Renal pelvis (tissue), 1 donor: ENCODE measurements at regions not wholly inside any gene's neighbourhood (a gene's known extent, or its start where the extent isn't known, plus 50 kb on each side); places are given as distances from the start of the nearest gene placed in this dataset.
"Not testable (repeated sequence)": the region's sequence is repeated elsewhere in the genome, so short reads cannot be mapped to it uniquely, and the experiment has no call there.

Experiments
- DNase-seq: peaks from one replicate; pipeline ENCODE4 v3.0.0-alpha.2; 2013

DNA sequence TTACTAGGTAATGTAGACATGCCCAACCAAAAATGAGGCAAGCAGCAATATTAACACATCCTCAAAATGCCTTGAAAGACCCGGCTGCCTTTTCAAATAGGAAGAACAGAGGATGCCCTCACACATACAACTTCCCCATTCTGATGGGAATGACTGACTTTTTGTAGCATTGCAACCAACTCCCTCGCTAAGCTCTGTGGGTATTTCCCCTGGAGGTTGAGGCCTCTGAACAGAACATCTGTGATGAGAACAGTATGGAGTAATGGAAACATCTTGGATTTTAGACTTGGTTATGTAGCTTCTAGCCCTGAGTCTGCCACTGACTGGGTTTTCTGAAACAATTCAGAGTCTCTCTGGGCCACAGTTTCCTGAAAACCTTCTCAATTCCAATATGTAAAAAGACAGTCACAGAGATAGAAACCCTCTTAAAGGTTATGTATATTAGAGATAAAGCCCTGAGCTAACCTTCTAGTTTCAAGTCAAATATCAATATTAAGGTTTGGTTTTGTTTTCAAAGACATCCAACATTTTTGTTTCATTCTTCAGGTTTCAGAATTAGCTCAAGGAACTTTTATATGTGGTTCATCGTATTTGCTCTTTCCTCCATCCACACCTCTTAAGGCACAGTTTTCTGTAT lies 311.5 kb downstream of the SETD4 start:
- DNase-seq = no peak

GRCh38 chr21:35743571-35743970 lies 316.8 kb downstream of the SETD4 start:
- no peak for DNase-seq

- no peak for DNase-seq
Observed at GRCh38 chr21:35738347-35738961, 321.9 kb downstream of the SETD4 start.

DNA sequence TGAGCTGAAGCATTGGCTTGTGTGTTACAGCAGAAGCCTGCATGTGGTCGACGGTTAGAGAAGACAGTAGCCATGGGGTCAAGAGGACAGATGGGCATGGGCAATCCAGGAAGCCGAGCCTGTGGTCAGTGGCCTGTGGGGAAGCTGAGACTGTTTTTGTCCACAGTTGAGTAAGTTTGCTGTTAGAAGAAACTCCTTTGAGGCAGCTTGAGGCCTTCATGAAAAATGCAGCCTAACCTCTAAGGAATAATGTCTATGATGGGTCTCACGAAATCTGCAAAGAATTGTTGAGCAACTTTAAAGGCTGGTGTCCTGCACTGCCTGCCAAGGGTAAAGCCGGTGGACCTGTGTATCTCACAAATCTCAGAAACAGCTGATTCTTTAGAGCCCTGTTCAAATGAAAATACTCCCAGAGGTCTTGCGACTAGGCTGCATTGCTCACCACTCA lies 322.4 kb downstream of the SETD4 start:
- DNase-seq = no peak

- DNase-seq = no peak
Observed at GRCh38 chr21:35737449-35737848, 322.9 kb downstream of the SETD4 start.

DNA sequence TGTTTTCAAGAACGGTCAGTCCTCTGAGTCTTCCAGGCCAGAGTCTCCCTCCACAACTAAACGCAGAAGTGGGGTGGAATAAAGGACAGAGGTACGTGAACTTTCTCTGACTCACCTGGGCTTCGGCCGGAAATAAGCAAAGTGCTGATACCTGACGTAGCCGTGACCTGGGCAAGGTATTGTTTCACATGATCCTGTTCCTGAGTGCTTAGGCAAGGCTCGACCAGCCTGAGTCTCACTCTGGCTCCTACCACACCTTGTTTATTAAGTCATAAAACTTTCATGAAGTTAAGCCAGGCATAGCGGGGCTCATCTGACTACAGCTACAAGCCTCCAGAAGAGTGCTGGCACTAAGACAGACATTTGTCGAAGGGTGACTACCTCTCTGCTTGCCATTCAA lies 327.5 kb downstream of the SETD4 start:
- no peak for DNase-seq

DNA sequence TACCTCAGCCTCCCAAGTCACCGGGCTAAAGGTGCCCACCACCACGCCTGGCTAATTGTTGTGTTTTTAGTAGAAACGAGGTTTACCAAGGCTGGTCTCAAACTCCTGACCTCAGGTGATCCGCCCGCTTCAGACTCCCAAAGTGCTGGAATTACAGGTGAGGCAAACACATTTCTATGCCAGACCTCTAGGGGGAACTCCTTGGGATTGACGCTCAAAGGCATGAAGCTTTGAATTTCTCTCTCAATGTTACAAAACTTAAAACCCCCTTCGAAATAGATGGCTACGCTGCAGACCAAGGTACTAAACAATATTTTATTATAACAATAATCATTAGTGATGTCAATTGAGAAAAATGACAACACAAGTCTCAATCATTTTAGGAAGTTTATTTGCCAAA lies 330.0 kb downstream of the SETD4 start:
- no peak for DNase-seq

DNA sequence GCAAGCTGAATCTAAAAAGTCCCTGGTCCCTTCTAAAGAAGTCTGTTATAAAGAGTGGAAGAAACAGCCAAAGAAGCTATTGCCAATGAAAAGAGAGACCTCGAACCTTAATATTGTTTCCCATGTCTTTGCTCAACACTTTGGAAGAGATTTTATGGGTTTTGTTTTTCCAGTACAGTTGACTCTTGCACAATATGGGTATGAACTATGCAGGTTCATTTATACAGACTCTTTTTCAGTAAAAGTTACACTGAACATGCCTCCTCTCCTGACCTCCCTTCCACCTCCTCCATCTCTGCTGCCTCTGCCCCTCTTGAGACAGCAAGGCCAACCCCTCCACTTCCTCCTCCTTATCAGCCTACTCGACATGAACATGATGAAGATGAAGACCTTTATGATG lies 332.5 kb downstream of the SETD4 start:
- DNase-seq = no peak

GRCh38 chr21:35724156-35724555 lies 336.2 kb downstream of the SETD4 start:
- no peak for DNase-seq

- no peak for DNase-seq
Observed at GRCh38 chr21:35721701-35722100, 338.6 kb downstream of the SETD4 start.

- no peak for DNase-seq
Observed at GRCh38 chr21:35720208-35720731, 340.1 kb downstream of the SETD4 start.

DNA sequence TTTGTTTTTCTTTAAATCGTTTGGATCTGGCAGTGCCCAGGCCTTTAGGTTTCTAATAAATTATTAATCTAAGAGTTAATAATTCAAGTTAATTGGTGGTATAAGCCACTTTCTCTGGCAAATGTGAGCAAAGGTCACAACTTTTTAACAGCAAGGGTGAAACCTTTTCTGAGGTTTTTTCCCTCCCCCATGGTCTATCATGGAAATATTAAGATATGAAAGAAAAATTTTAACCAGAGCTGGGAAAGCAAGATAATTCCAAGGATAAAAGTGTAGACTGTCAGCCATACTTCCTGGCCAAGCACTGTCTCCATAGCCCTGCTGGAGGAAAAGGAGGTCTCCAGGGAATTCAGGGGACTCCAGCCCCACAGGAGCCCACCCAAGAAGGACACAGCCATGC lies 341.2 kb downstream of the SETD4 start:
- no peak for DNase-seq

GRCh38 chr21:35716876-35717565 lies 343.3 kb downstream of the SETD4 start:
- DNase-seq = no peak

GRCh38 chr21:35713914-35714313 lies 346.4 kb downstream of the SETD4 start:
- no peak for DNase-seq

GRCh38 chr21:35711661-35712060 lies 348.7 kb downstream of the SETD4 start:
- no peak for DNase-seq

DNA sequence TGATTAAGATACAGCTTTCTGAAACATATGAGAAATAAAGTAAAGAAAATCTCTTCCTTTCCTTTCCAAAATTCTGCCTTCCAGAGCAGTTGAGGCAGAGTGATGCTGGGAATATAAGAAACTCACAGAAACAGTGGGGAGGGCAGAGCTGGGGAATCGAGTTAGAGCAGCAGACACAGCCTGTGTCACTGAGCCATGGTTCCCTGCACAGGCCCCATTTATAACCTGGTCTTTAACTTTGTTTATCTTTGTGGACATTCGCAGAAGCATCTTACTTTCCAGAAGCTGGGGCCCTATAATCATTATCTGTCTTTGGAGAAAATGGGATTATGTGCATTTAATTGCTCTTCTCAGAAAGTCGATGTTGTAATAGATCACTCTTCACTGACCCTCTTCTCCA lies 349.1 kb downstream of the SETD4 start:
- no peak for DNase-seq

DNA sequence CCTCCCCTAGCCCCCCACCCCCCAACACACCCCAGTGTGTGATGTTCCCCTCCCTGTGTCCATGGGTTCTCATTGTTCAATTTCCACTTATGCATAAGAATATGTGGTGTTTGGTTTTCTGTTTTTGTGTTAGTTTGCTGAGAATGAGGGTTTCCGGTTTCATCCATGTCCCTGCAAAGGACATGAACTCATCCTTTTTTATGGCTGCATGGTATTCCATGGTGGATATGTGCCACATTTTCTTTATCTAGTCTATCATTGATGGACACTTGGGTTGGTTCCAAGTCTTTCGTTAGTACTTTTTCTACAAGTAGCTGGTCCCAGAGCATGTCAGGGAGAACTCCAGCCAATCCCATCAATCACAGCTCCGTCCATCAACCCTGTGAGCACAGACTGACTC lies 350.3 kb downstream of the SETD4 start:
- DNase-seq = not testable (repeated sequence)

- DNase-seq = no peak
Observed at GRCh38 chr21:35705888-35706287, 354.4 kb downstream of the SETD4 start.

- DNase-seq = no peak
Observed at GRCh38 chr21:35705237-35705887, 355.0 kb downstream of the SETD4 start.

DNA sequence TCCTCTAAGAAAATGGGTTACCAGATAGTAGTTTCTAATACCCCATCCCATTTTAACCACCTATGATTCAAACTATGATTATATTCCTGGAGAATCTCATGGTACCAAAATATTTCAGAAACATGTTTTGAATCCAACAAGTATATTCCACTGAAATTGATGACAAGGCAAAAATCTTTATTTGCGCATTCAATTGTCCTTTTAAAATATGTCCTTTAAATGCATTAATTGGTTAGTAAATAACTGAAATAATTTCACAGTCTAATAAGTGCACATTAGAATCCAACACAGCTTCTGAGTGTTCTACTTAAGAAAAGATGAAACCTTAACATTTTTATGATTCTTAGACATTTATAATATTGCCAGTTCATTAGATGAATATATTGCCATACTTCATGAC lies 356.6 kb downstream of the SETD4 start:
- DNase-seq = no peak

DNA sequence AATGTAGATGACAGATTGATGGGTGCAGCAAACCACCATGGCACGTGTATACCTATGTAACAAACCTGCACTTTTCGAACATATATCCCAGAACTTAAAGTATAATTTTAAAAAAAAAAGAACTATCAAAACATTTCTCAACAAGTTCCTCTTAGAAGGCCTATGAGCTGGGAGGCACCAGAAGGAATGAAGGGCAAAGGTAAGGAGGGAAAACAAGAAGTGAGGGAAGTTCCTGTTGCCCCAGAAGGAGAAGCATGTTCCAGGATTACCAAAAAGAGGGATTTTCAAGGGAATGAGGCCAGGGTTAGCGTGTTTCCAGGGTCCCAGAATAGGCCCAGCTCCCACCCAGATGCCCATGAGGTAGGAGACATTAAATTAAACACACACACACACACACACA lies 361.0 kb downstream of the SETD4 start:
- no peak for DNase-seq

DNA sequence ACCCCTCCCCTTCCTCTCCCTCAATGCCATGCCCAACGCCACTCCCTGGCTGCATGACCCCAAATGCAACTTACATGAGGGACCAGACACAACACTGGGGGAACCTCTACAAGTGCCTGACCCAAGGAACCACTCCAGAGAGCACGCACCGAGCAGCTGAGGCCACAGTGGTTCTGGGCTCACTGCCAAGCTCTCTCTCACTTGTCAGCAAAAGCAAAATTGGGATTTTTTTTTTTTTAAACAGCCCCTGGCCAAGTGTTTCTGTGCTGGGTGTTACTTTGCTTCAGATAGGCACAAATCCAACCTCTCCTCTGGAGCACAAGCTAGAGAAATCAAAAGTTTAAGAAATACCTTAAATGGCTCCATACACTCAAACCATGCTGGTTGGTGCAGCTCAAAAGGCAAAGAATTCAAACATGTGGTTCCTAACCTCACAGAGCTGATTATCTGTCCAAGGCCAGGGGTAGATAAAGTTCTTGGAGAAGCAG lies 363.0 kb downstream of the SETD4 start:
- DNase-seq = peak; percentile 43

GRCh38 chr21:35696644-35697043 lies 363.7 kb downstream of the SETD4 start:
- DNase-seq = no peak
